Right renal cortex interstitium (tissue), 3 donors: ENCODE measurements at regions not wholly inside any gene's neighbourhood (a gene's known extent, or its start where the extent isn't known, plus 50 kb on each side); places are given as distances from the start of the nearest gene placed in this dataset.
"Not testable (repeated sequence)": the region's sequence is repeated elsewhere in the genome, so short reads cannot be mapped to it uniquely, and the experiment has no call there.

Source experiments
- DNase-seq, 3 donors: peaks; one replicate each; pipeline ENCODE4 v3.0.0-alpha.2; 2013; ENCODE audit warnings: low read depth in 3 of 3, low spot score in 2 of 3

- DNase-seq: no peak
These were observed 182.6 kb downstream of the FZD1 start for GRCh38 chr7:91446819-91447218.

GRCh38 chr7:91455411-91455810, 191.2 kb downstream of the FZD1 start:
- no peak for DNase-seq

- DNase-seq: no peak
These were observed 193.0 kb downstream of the FZD1 start for GRCh38 chr7:91457208-91457607.

GRCh38 chr7:91459539-91459938, 195.3 kb downstream of the FZD1 start:
- DNase-seq: no peak

- DNase-seq: no peak
These were observed 198.1 kb downstream of the FZD1 start for GRCh38 chr7:91462316-91462715.

GRCh38 chr7:91463330-91463729, 199.1 kb downstream of the FZD1 start:
- no peak for DNase-seq

- DNase-seq: no peak
These were observed 201.4 kb downstream of the FZD1 start for GRCh38 chr7:91465595-91466061.

- DNase-seq: no peak
These were observed 204.0 kb downstream of the FZD1 start for GRCh38 chr7:91468256-91468655.

- no peak for DNase-seq
These were observed 209.4 kb downstream of the FZD1 start for GRCh38 chr7:91473619-91474018.

GRCh38 chr7:91474074-91474473, 209.8 kb downstream of the FZD1 start:
- no peak for DNase-seq

GRCh38 chr7:91480470-91480869, 216.2 kb downstream of the FZD1 start:
- DNase-seq: not testable (repeated sequence)

GRCh38 chr7:91491868-91492267, 227.6 kb downstream of the FZD1 start:
- no peak for DNase-seq

GRCh38 chr7:91492317-91492716, 228.1 kb downstream of the FZD1 start:
- no peak for DNase-seq

GRCh38 chr7:91492773-91493172, 228.5 kb downstream of the FZD1 start:
- DNase-seq: no peak

GRCh38 chr7:91494450-91494849, 230.2 kb downstream of the FZD1 start:
- DNase-seq: no peak

- DNase-seq: no peak
These were observed 232.1 kb downstream of the FZD1 start for GRCh38 chr7:91496251-91496820.

- DNase-seq: not testable (repeated sequence)
These were observed 233.0 kb downstream of the FZD1 start for GRCh38 chr7:91497277-91497676.

GRCh38 chr7:91503934-91504555, 239.8 kb downstream of the FZD1 start:
- DNase-seq: no peak

GRCh38 chr7:91504919-91505318, 240.7 kb downstream of the FZD1 start:
- no peak for DNase-seq

GRCh38 chr7:91506966-91507365, 242.7 kb downstream of the FZD1 start:
- not testable (repeated sequence) for DNase-seq

GRCh38 chr7:91511861-91512260, 247.6 kb downstream of the FZD1 start:
- not testable (repeated sequence) for DNase-seq

GRCh38 chr7:91512958-91513357, 248.7 kb downstream of the FZD1 start:
- no peak for DNase-seq

- no peak for DNase-seq
These were observed 250.4 kb downstream of the FZD1 start for GRCh38 chr7:91514591-91514990.
